Colonic mucosa (tissue), 4 donors: ENCODE measurements at regions not wholly inside any gene's neighbourhood (a gene's known extent, or its start where the extent isn't known, plus 50 kb on each side); places are given as distances from the start of the nearest gene placed in this dataset.

Experiments
- DNase-seq: peaks from one replicate; pipeline ENCODE4 v3.0.0-alpha.2; 2020
- H3K27ac ChIP-seq: fragments of 200-600 bp; one replicate; pipeline ENCODE4 v1.8.0; 2021
- H3K27me3 ChIP-seq: fragments of 200-600 bp; one replicate; pipeline ENCODE4 v1.8.0; 2021
- H3K36me3 ChIP-seq: fragments of 200-600 bp; one replicate; pipeline ENCODE4 v1.8.0; 2021
- H3K4me1 ChIP-seq: fragments of 200-600 bp; one replicate; pipeline ENCODE4 v1.8.0; 2021; ENCODE audit warnings: mild to moderate bottlenecking
- H3K4me3 ChIP-seq: fragments of 200-600 bp; one replicate; pipeline ENCODE4 v1.8.0; 2021
- H3K9ac ChIP-seq, 2 donors: one replicate each; pipeline ENCODE4 v1.7.0; 2013; ENCODE audit warnings: control low read depth in 2 of 2, low read depth in 2 of 2, low read length in 2 of 2
- H3K9me3 ChIP-seq: fragments of 200-600 bp; one replicate; pipeline ENCODE4 v1.8.0; 2021
- CTCF ChIP-seq: fragments of 200-600 bp; IDR thresholded peaks from one replicate; pipeline ENCODE4 v1.8.0; 2022; ENCODE audit warnings: antibody characterized with exemption, mild to moderate bottlenecking
- intact Hi-C: fragments of 100-400 bp; cut with DNase I; formaldehyde crosslinking; loops from one replicate; pipeline ENCODE4 v1.14.1; 2022
- donor health status: healthy.
- donor health status: DM: no; HTN: no; CAD: no.
- donor health status: DM: no; HTN: no; CAD: no.

GRCh38 chr1:30636621-30637020 lies 86.8 kb downstream of the MATN1 start:
- no peak for TF ChIP-seq CTCF
- intact Hi-C loops: no loop called here
- no peaks in the 10 kb centered on the region for H3K36me3 ChIP-seq
- H3K9me3 ChIP-seq: no peaks in the 10 kb centered on the region
- DNase-seq: no peak
- H3K27ac ChIP-seq: no peak overlapping the region
- H3K4me3 ChIP-seq: no peak overlapping the region
- no peaks in the 10 kb centered on the region for H3K4me1 ChIP-seq
- no peaks in the 10 kb centered on the region for H3K27me3 ChIP-seq
- H3K9ac ChIP-seq: no peak overlapping the region

- intact Hi-C loops: no loop called here
- Histone ChIP-seq H3K4me1 (no peaks in the 10 kb centered on the region), H3K4me3 (no peak overlapping the region), H3K27ac (no peak overlapping the region), H3K9me3 (no peaks in the 10 kb centered on the region), H3K9ac (no peak overlapping the region), H3K27me3 (no peaks in the 10 kb centered on the region), H3K36me3 (no peaks in the 10 kb centered on the region)
- TF ChIP-seq CTCF: no peak
- DNase-seq: no peak
These were observed 87.9 kb downstream of the MATN1 start for GRCh38 chr1:30635391-30635975.

GRCh38 chr1:30634507-30634906 lies 88.9 kb downstream of the MATN1 start:
- intact Hi-C loops: no loop called here
- H3K4me3 ChIP-seq: no peak overlapping the region
- no peaks in the 10 kb centered on the region for H3K36me3 ChIP-seq
- no peaks in the 10 kb centered on the region for H3K9me3 ChIP-seq
- no peaks in the 10 kb centered on the region for H3K4me1 ChIP-seq
- TF ChIP-seq CTCF: no peak
- H3K27me3 ChIP-seq: no peaks in the 10 kb centered on the region
- H3K27ac ChIP-seq: no peak overlapping the region
- H3K9ac ChIP-seq: no peak overlapping the region
- no peak for DNase-seq

GRCh38 chr1:30633294-30633693 lies 90.1 kb downstream of the MATN1 start:
- Histone ChIP-seq H3K27ac (no peak overlapping the region), H3K27me3 (no peaks in the 10 kb centered on the region), H3K4me3 (no peak overlapping the region), H3K4me1 (no peaks in the 10 kb centered on the region), H3K9ac (no peak overlapping the region), H3K36me3 (no peaks in the 10 kb centered on the region), H3K9me3 (no peaks in the 10 kb centered on the region)
- no peak for TF ChIP-seq CTCF
- intact Hi-C loops: no loop called here
- DNase-seq: no peak

- H3K27ac ChIP-seq: no peak overlapping the region
- H3K4me3 ChIP-seq: no peak overlapping the region
- H3K36me3 ChIP-seq: no peaks in the 10 kb centered on the region
- no peak for TF ChIP-seq CTCF
- DNase-seq: no peak
- no peak overlapping the region for H3K9ac ChIP-seq
- no peaks in the 10 kb centered on the region for H3K27me3 ChIP-seq
- no peaks in the 10 kb centered on the region for H3K9me3 ChIP-seq
- intact Hi-C loops: no loop called here
- no peaks in the 10 kb centered on the region for H3K4me1 ChIP-seq
These were observed 90.9 kb downstream of the MATN1 start for GRCh38 chr1:30632481-30632880.
